Effector memory CD8-positive, alpha-beta T cell (primary cell): ENCODE measurements at regions not wholly inside any gene's neighbourhood (a gene's known extent, or its start where the extent isn't known, plus 50 kb on each side); places are given as distances from the start of the nearest gene placed in this dataset.
"Not testable (repeated sequence)": the region's sequence is repeated elsewhere in the genome, so short reads cannot be mapped to it uniquely, and the experiment has no call there.

Experiments used
- ATAC-seq: fragments of 150-1000 bp; cut with Tn5 transposase; replicated peaks from 2 replicates; pipeline ENCODE4 v1.10.0; 2021; ENCODE audit warnings: mild to moderate bottlenecking, moderate library complexity
- DNase-seq, 3 experiments: peaks; one replicate each; pipeline ENCODE4 v3.0.0; 2021
- H3K27ac Mint-ChIP-seq, 2 donors: one replicate each; pipeline ENCODE4 v1.8.0; 2022; ENCODE audit warnings: mild to moderate bottlenecking in 2 of 2, mixed read lengths in 2 of 2, moderate library complexity in 2 of 2
- H3K27me3 Mint-ChIP-seq, 2 donors: one replicate each; pipeline ENCODE4 v1.8.0; 2022; ENCODE audit warnings: mixed read lengths in 2 of 2
- H3K36me3 Mint-ChIP-seq: one replicate; pipeline ENCODE4 v1.8.0; 2022; ENCODE audit warnings: mild to moderate bottlenecking, moderate library complexity, mixed read lengths; ENCODE audit not compliant: insufficient read depth
- H3K4me1 Mint-ChIP-seq, 2 donors: one replicate each; pipeline ENCODE4 v1.8.0; 2022; ENCODE audit warnings: low read depth in 2 of 2, mixed read lengths in 2 of 2
- H3K4me3 Mint-ChIP-seq, 2 donors: one replicate each; pipeline ENCODE4 v1.8.0; 2022; ENCODE audit warnings: mild to moderate bottlenecking in 2 of 2, mixed read lengths in 2 of 2, moderate library complexity in 2 of 2
- H3K9me3 Mint-ChIP-seq, 2 donors: one replicate each; pipeline ENCODE4 v1.8.0; 2022; ENCODE audit warnings: mixed read lengths in 2 of 2

DNA sequence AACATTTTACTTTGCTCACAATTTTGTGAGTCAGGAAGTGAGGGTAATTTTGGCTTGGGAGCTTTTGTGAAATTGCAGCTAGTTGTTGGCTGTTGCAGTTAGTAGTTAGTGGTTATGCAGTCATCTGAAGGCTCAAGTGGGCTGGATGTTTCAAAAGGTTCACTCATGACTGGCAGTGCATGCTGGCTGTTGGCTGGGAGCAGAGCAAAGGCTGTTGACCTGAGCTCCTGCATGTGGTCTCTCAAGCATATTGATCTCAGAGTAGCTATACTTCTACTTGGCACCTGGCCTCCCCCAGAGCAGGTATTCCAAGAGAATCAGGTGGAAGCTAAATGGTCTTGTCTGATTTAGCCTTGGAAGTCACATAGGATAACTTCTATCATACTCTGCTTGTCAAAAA, 414.1 kb upstream of the STXBP6 start:
- H3K9me3 Mint-ChIP-seq, result peaks cover 0 to 4% of the 10 kb centered on the region in 2 donors
- no peak overlapping the region for H3K27ac Mint-ChIP-seq
- no peak for ATAC-seq
- no peaks in the 10 kb centered on the region for H3K4me1 Mint-ChIP-seq
- H3K36me3 Mint-ChIP-seq, result no peaks in the 10 kb centered on the region
- no peak overlapping the region for H3K4me3 Mint-ChIP-seq
- DNase-seq, result no peak
- no peaks in the 10 kb centered on the region for H3K27me3 Mint-ChIP-seq

DNA sequence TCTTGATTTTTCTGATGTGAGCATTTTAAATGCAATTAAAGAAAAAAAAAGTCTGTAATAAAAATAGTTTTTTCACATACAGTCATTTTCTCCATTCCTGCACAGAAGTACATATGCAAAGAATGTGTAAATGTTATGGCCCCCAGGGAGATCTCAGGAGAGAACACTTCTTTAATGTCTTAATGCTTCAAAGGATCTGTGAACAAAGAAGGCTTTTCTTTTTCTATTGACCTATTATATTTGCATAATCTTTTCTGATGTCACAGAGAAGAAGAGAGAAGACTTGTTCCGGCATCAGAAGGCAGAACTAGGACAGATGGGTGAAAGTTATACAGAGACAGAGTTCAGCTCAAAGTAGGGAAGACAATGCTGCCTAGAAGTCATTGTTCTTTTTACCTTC, 413.5 kb upstream of the STXBP6 start:
- no peak overlapping the region for H3K4me3 Mint-ChIP-seq
- H3K36me3 Mint-ChIP-seq, result no peaks in the 10 kb centered on the region
- DNase-seq (no peak), ATAC-seq (no peak)
- no peaks in the 10 kb centered on the region for H3K27me3 Mint-ChIP-seq
- H3K9me3 Mint-ChIP-seq, result peaks cover 0 to 4% of the 10 kb centered on the region in 2 donors
- no peaks in the 10 kb centered on the region for H3K4me1 Mint-ChIP-seq
- no peak overlapping the region for H3K27ac Mint-ChIP-seq

- peaks cover 0 to 4% of the 10 kb centered on the region in 2 donors for H3K9me3 Mint-ChIP-seq
- no peak overlapping the region for H3K4me3 Mint-ChIP-seq
- H3K4me1 Mint-ChIP-seq, result no peaks in the 10 kb centered on the region
- H3K27me3 Mint-ChIP-seq, result no peaks in the 10 kb centered on the region
- H3K36me3 Mint-ChIP-seq, result no peaks in the 10 kb centered on the region
- no peak overlapping the region for H3K27ac Mint-ChIP-seq
- DNase-seq (no peak), ATAC-seq (no peak)
Measured at GRCh38 chr14:25461780-25462179, 411.8 kb upstream of the STXBP6 start.

DNA sequence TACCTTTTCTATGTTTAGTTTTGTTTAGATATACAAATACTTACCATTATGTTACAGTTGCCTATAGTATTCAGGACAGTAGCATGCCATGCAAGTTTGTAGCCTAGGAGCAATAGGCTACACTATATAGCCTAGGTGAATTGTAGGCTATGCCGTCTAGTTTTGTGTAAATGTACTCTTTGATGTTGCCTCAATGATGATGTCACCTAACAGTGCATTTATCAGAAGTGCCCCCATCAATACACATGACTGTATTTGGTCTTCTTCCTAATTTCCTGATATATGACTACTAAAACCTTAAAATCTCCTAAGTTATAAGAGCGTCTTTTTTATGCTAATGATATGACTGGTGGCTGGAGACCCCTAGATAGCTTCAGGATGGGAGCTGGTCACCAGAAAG, 394.4 kb upstream of the STXBP6 start:
- peaks cover 3% of the 10 kb centered on the region for H3K36me3 Mint-ChIP-seq

GRCh38 chr14:25440382-25440781, 390.4 kb upstream of the STXBP6 start:
- not testable (repeated sequence) for H3K36me3 Mint-ChIP-seq

More for the DNA sequence above, 394.4 kb upstream of the STXBP6 start:
- H3K27ac Mint-ChIP-seq, result no peak overlapping the region
- H3K4me1 Mint-ChIP-seq, result no peaks in the 10 kb centered on the region
- H3K9me3 Mint-ChIP-seq, result peaks cover 3 to 6% of the 10 kb centered on the region in 2 donors
- H3K4me3 Mint-ChIP-seq, result no peak overlapping the region
- H3K27me3 Mint-ChIP-seq, result no peaks in the 10 kb centered on the region
- no peak for ATAC-seq
- no peak for DNase-seq

DNA sequence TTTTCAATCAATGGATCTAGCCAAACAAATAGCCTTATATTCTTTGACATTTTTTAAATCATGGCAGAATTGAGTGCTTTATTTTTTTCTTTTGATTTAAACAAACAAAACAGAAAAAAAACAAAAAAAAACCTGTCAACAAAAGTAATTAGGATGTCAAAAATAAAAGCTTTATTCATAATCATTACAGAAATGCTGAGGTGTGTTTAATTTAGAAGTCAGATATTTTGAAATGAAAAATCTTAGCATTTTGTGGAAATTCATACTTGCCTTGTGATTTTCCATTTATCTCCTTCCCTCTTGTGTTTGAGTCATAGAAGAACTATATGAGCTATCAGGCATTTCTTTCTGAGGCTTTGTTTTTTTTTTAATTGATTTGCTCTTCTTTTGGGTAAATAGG, 387.0 kb upstream of the STXBP6 start:
- no peaks in the 10 kb centered on the region for H3K27me3 Mint-ChIP-seq
- ATAC-seq (no peak), DNase-seq (no peak)
- H3K36me3 Mint-ChIP-seq, result peaks cover 2% of the 10 kb centered on the region
- H3K27ac Mint-ChIP-seq, result no peak overlapping the region
- no peak overlapping the region for H3K4me3 Mint-ChIP-seq
- no peaks in the 10 kb centered on the region for H3K4me1 Mint-ChIP-seq
- H3K9me3 Mint-ChIP-seq, result peaks cover 7 to 19% of the 10 kb centered on the region in 2 donors

More at GRCh38 chr14:25440382-25440781, 390.4 kb upstream of the STXBP6 start:
- H3K9me3 Mint-ChIP-seq, DNase-seq, H3K27ac Mint-ChIP-seq, H3K27me3 Mint-ChIP-seq, H3K4me1 Mint-ChIP-seq, ATAC-seq, H3K4me3 Mint-ChIP-seq: not testable (repeated sequence)

GRCh38 chr14:25436288-25436875, 386.4 kb upstream of the STXBP6 start:
- DNase-seq (no peak), ATAC-seq (no peak)
- Mint-ChIP-seq H3K36me3 (no peaks in the 10 kb centered on the region), H3K9me3 (peaks cover 6 to 19% of the 10 kb centered on the region in 2 donors), H3K4me3 (no peak overlapping the region), H3K27ac (no peak overlapping the region), H3K4me1 (no peaks in the 10 kb centered on the region), H3K27me3 (no peaks in the 10 kb centered on the region)

- Mint-ChIP-seq H3K4me1 (no peaks in the 10 kb centered on the region), H3K9me3 (peaks cover 4 to 9% of the 10 kb centered on the region in 2 donors), H3K36me3 (no peaks in the 10 kb centered on the region), H3K4me3 (no peak overlapping the region), H3K27ac (no peak overlapping the region), H3K27me3 (no peaks in the 10 kb centered on the region)
- ATAC-seq, result no peak
- DNase-seq, result no peak
Measured at GRCh38 chr14:25431211-25432076, 381.5 kb upstream of the STXBP6 start.

DNA sequence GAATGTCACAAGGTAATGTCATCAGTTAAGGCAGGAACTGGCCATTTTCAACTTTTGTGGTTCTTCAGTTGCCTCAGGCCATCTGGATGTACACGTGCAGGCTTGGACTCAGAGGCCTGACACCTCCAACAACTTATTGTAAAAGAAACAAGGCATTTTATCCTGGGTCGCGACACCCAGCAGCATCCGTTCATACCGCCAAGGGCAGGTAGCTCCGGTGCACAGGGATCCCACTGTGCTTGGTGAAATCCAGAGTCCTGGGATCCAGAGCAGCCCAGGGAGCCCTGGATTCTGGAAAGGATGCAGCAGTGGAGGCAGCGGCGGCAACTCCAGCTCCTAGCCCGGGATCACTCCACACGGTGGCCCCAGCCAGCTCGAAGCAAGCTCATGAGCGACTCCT, 380.9 kb upstream of the STXBP6 start:
- Mint-ChIP-seq H3K36me3 (no peaks in the 10 kb centered on the region), H3K9me3 (peaks cover 4 to 9% of the 10 kb centered on the region in 2 donors)
- DNase-seq, result no peak

DNA sequence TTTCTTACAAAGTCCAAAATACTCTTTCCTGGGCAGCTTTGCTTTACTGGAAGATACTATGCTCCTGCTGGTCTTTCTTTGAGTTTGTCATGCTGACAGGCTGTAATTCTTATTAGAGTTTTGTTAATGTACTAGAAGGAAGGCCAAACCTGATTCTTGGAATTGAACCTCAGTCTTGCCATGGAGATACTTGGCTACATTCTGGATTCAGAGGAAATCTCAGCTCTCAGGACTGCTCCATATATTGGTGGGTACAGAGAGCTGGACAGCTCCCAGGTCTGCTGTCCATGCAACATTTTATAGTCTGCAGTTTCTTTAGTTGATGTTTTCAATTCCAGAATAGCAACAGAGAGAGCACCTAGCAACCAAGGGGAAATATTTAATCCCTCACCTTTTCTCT, 363.1 kb upstream of the STXBP6 start:
- H3K27ac Mint-ChIP-seq, result peak overlapping the region in 1 of 2 donors; percentile 41
- DNase-seq, result no peak
- H3K4me1 Mint-ChIP-seq, result no peaks in the 10 kb centered on the region
- no peak for ATAC-seq
- peaks cover 0 to under 1% of the 10 kb centered on the region in 2 donors for H3K9me3 Mint-ChIP-seq
- H3K27me3 Mint-ChIP-seq, result peaks cover under 1 to 7% of the 10 kb centered on the region in 2 donors
- H3K36me3 Mint-ChIP-seq, result peaks cover 5% of the 10 kb centered on the region
- H3K4me3 Mint-ChIP-seq, result no peak overlapping the region

More for the DNA sequence above, 380.9 kb upstream of the STXBP6 start:
- ATAC-seq, result no peak
- Mint-ChIP-seq H3K4me1 (no peaks in the 10 kb centered on the region), H3K4me3 (no peak overlapping the region), H3K27me3 (no peaks in the 10 kb centered on the region), H3K27ac (no peak overlapping the region)

GRCh38 chr14:25411781-25412757, 362.1 kb upstream of the STXBP6 start:
- no peak overlapping the region for H3K27ac Mint-ChIP-seq
- H3K9me3 Mint-ChIP-seq, result peaks cover 5 to 7% of the 10 kb centered on the region in 2 donors
- no peak overlapping the region for H3K4me3 Mint-ChIP-seq
- peaks cover 2% of the 10 kb centered on the region for H3K36me3 Mint-ChIP-seq
- DNase-seq (no peak), ATAC-seq (no peak)
- no peaks in the 10 kb centered on the region for H3K4me1 Mint-ChIP-seq
- peaks cover 6 to 7% of the 10 kb centered on the region in 2 donors for H3K27me3 Mint-ChIP-seq

DNA sequence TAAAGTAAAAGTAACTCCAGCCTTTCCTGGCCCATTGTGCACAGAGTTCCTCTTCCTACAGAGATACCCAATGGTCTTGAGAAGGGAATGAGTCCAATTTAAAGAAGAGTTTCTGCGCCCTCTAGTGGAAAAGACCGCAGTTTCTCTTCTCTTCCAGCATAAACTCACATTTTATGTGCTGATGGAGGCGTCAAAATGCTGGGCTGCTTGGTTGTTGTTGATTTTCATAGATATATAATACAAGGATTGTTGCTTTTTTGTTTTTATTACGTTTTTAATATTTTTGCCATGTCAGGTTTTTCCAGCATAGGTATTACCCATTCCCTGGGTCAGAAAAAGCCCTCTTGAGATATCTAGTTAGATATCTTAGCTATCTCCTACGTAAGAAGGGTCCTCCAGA, 356.9 kb upstream of the STXBP6 start:
- Mint-ChIP-seq H3K27me3 (peaks cover 6 to 7% of the 10 kb centered on the region in 2 donors), H3K9me3 (peaks cover 5 to 7% of the 10 kb centered on the region in 2 donors), H3K4me1 (no peaks in the 10 kb centered on the region), H3K4me3 (no peak overlapping the region), H3K27ac (no peak overlapping the region), H3K36me3 (no peaks in the 10 kb centered on the region)
- ATAC-seq (no peak), DNase-seq (no peak)

DNA sequence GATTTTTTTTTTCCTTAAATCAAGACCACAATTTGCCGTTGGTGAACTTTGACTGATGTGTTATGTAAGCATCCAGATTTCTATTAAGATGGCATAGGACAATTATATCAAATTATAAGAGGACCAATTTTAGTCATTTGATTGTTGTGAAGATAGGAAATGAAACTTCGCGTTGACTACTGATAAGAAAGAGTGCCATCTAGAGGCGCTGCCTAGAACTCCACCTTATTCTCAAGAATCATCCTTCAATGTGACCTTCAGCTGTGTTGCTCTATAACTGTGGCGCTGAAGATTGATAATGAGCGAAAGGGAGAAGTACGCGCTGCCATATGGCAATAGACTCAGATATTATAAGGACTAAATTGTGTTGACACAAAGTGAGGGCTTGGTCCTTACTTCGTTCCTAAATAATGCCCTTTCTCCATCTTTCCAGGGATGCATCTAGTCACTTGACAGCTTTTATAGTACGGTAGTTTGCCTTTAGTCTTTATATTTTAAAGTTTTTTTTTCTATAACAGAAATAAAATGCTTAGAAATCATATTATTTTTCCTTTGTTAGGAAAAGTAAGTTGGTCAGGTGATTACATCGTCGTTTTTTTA, 350.8 kb upstream of the STXBP6 start:
- no peak overlapping the region for H3K27ac Mint-ChIP-seq
- H3K36me3 Mint-ChIP-seq, result no peaks in the 10 kb centered on the region
- peak; percentile 29 for ATAC-seq
- no peaks in the 10 kb centered on the region for H3K4me1 Mint-ChIP-seq
- no peaks in the 10 kb centered on the region for H3K9me3 Mint-ChIP-seq
- DNase-seq, result peak in 2 of 3 experiments; percentile 4 to 10
- no peaks in the 10 kb centered on the region for H3K27me3 Mint-ChIP-seq
- H3K4me3 Mint-ChIP-seq, result no peak overlapping the region
